Ishikawa (cell line): ENCODE measurements at regions not wholly inside any gene's neighbourhood (a gene's known extent, or its start where the extent isn't known, plus 50 kb on each side); places are given as distances from the start of the nearest gene placed in this dataset.

Experiments
- CEBPB ChIP-seq: IDR thresholded peaks from 2 replicates; pipeline ENCODE4 v1.6.1; 2012
- CREB1 ChIP-seq: IDR thresholded peaks from 2 replicates; pipeline ENCODE4 v1.6.1; 2012; ENCODE audit warnings: low read depth
- EGR1 ChIP-seq: IDR thresholded peaks from 2 replicates; pipeline ENCODE4 v1.6.1; 2012
- EP300 ChIP-seq: IDR thresholded peaks from 2 replicates; pipeline ENCODE4 v1.6.1; 2012; ENCODE audit warnings: borderline replicate concordance
- FOXM1 ChIP-seq: IDR thresholded peaks from 2 replicates; pipeline ENCODE4 v1.6.1; 2012; ENCODE audit warnings: low read depth, borderline replicate concordance
- NFIC ChIP-seq: IDR thresholded peaks from 2 replicates; pipeline ENCODE4 v1.6.1; 2012
- RAD21 ChIP-seq: IDR thresholded peaks from 2 replicates; pipeline ENCODE4 v1.6.1; 2012; ENCODE audit warnings: low read depth
- TAF1 ChIP-seq: IDR thresholded peaks from 2 replicates; pipeline ENCODE4 v1.6.1; 2012; ENCODE audit warnings: low read depth, mild to moderate bottlenecking
- TCF12 ChIP-seq: IDR thresholded peaks from 2 replicates; pipeline ENCODE4 v1.6.1; 2012; ENCODE audit warnings: low read depth
- TEAD4 ChIP-seq: IDR thresholded peaks from 2 replicates; pipeline ENCODE4 v1.6.1; 2012
- YY1 ChIP-seq: IDR thresholded peaks from 2 replicates; pipeline ENCODE4 v1.6.1; 2012; ENCODE audit warnings: low read depth
- ZBTB7A ChIP-seq: IDR thresholded peaks from 2 replicates; pipeline ENCODE4 v1.6.1; 2012; ENCODE audit warnings: low read depth
- TF ChIP-seq, protein P1 (sequence below): IDR thresholded peaks from 2 replicates; pipeline ENCODE4 v1.6.1; 2012
- TF ChIP-seq, protein P2 (sequence below): IDR thresholded peaks from 2 replicates; pipeline ENCODE4 v1.6.1; 2012
- TF ChIP-seq, protein P3 (sequence below): IDR thresholded peaks from 2 replicates; pipeline ENCODE4 v1.6.1; 2012; ENCODE audit warnings: low read depth, mild to moderate bottlenecking

DNA sequence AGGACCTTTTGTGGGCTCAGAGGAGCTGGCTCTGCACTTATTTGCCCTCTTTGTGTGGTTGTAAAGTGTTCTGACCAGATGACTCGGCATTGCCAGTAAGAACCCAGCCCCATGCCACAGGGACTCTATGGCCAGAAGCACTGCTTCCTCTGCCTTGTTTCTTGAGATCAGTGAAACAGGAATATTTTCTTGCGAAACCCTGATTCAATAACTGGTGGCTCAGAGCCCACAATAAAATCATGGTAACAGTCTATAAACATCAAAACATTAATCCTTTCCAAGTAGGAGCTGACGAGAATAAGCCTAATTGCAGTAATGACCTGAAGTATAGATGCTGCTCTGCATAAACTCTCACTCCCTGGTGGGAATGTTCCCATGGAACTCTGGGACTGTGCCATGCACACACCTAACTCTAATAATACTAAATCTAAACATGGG lies 344.3 kb downstream of the ZNF608 start:
- TF ChIP-seq ZBTB7A (no peak), CREB1 (no peak), CEBPB (peak; percentile 37)
- TF ChIP-seq, protein P1, sequence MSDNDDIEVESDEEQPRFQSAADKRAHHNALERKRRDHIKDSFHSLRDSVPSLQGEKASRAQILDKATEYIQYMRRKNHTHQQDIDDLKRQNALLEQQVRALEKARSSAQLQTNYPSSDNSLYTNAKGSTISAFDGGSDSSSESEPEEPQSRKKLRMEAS: 0 out of 2 replicates have a peak, but pooled peaks have one; percentile 7
- TF ChIP-seq, protein P2, sequence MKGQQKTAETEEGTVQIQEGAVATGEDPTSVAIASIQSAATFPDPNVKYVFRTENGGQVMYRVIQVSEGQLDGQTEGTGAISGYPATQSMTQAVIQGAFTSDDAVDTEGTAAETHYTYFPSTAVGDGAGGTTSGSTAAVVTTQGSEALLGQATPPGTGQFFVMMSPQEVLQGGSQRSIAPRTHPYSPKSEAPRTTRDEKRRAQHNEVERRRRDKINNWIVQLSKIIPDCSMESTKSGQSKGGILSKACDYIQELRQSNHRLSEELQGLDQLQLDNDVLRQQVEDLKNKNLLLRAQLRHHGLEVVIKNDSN: no peak

DNA sequence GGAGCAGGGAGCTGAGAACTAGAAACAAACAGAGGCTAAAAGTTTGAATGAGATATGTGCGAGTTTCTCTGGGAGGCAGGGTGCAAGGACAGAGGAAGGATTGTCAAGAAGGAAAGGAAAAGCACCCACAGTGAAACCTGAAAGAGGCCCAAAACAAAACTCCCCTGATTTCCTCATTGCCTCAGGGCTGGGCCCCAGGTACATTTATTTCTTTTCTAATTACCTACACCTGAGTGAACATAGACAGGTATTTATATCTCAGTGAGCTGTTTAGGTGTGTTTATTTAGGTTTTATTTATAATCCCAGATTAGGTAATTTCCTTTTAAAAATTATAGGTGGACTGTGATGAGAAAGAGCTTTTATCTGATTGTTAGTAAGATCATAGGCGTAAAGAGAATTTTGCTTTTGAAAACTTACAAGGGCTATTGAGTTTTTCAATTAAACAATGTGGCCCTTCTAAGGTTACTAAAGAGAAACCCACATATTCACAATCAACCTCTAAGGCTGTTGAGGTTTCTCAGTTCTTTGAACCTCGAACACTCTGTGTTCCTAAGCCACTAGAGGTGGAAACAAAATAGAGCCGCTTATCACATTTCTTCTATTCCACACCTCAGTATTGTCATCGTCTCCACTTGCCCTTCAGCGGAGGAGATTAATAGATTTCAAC lies 344.8 kb downstream of the ZNF608 start:
- TF ChIP-seq, protein P1: peak; percentile 19; the same call in 1 of the 2 replicates
- no peak for TF ChIP-seq ZBTB7A

DNA sequence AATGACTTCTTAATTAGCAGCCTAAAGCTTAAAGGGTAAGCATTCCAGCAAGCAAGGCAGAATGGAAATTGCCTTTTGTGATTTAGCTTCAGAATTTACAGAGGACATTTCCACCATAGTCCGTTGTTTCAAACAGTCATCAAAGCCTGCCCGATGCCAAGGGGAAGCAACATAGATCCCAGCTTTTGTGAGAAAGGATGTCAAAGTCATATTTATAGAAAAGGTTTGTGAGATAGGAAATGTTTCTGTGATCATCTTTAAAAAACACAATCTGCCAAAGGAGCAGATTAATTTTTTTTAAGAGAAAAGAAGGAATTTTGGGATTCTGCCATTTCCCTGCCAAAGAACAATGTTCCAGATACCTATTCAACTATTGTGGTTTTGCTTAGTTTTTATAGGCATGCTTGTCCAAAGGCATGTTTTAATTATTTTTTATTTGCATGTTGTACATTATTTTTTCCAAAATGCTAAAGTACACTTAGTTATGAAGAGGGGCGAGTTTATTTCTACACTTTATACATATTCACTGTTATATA lies 346.9 kb downstream of the ZNF608 start:
- TF ChIP-seq, protein P2: no peak
- TF ChIP-seq, protein P1: no peak
- no peak for TF ChIP-seq CREB1
- TF ChIP-seq YY1: no peak
- no peak for TF ChIP-seq NFIC
- no peak for TF ChIP-seq EGR1
- TF ChIP-seq, protein P3, sequence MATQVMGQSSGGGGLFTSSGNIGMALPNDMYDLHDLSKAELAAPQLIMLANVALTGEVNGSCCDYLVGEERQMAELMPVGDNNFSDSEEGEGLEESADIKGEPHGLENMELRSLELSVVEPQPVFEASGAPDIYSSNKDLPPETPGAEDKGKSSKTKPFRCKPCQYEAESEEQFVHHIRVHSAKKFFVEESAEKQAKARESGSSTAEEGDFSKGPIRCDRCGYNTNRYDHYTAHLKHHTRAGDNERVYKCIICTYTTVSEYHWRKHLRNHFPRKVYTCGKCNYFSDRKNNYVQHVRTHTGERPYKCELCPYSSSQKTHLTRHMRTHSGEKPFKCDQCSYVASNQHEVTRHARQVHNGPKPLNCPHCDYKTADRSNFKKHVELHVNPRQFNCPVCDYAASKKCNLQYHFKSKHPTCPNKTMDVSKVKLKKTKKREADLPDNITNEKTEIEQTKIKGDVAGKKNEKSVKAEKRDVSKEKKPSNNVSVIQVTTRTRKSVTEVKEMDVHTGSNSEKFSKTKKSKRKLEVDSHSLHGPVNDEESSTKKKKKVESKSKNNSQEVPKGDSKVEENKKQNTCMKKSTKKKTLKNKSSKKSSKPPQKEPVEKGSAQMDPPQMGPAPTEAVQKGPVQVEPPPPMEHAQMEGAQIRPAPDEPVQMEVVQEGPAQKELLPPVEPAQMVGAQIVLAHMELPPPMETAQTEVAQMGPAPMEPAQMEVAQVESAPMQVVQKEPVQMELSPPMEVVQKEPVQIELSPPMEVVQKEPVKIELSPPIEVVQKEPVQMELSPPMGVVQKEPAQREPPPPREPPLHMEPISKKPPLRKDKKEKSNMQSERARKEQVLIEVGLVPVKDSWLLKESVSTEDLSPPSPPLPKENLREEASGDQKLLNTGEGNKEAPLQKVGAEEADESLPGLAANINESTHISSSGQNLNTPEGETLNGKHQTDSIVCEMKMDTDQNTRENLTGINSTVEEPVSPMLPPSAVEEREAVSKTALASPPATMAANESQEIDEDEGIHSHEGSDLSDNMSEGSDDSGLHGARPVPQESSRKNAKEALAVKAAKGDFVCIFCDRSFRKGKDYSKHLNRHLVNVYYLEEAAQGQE: no peak
- TF ChIP-seq FOXM1: no peak
- no peak for TF ChIP-seq TAF1
- TF ChIP-seq RAD21: no peak
- no peak for TF ChIP-seq ZBTB7A
- no peak for TF ChIP-seq TCF12
- TF ChIP-seq EP300: no peak

DNA sequence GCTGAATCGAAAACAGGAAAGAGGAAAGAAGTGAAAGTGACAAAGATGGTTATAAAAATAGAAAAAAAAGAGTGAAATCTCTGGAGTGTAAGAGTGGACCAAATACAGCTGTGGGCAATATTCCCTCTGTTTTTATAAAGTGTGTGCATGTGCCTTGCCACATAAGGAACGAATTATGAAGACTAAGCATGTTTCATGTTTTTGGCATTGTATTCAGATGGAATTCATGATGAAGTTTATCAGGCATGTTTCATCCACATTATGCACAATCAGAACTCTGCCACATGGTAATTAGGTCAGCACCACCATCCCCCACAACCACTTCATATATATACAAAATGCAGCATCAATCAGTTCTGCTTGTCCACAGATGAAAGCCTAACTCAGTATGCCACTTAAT lies 348.0 kb downstream of the ZNF608 start:
- TF ChIP-seq FOXM1 (no peak), RAD21 (no peak)

DNA sequence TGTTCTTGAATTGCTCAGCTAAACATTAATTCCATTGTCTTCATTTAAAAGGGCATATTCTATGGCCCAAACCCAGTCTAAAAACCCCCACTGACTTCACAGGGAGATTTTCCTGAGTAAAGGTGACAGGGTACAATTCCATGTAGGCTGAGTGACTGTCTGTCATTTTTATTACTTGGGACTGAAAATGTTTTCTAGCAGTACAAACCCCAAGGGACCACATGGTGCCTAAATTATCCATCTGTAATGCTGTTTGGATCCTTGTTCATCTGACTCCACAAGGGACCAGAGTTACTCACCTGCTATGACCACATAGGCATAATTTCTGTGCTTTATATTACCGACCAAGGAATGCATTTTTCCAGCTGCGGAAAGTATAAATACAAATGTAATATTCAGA lies 349.1 kb downstream of the ZNF608 start:
- TF ChIP-seq CREB1 (no peak), CEBPB (no peak), TCF12 (no peak), TAF1 (no peak), EP300 (no peak), FOXM1 (no peak)
- TF ChIP-seq, protein P3: no peak
- TF ChIP-seq, protein P2: no peak
- TF ChIP-seq, protein P1: no peak

DNA sequence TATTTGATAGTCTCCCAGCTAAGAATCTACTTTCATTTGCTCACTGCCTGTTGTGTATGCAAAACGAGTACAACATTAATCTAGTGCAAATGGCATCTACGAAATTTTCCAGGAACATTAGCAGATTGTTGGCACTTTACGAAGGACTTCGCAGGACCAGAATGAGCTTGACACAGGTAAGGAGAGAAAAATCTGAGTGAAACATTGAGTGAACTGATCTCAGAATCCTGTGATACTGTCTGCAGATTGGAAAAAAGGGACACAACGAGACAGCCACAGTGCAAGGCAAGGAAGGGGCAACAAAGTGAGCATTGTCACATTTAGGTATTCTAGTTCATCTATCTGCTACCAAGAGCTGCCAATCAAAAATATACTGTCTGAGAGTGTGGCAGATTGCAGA lies 350.5 kb downstream of the ZNF608 start:
- TF ChIP-seq, protein P2: no peak
- TF ChIP-seq TEAD4 (no peak), CEBPB (no peak), FOXM1 (no peak), CREB1 (no peak), ZBTB7A (no peak), NFIC (no peak), YY1 (no peak)
- TF ChIP-seq, protein P3: no peak
